HG03108 (cell line): ENCODE measurements at regions not wholly inside any gene's neighbourhood (a gene's known extent, or its start where the extent isn't known, plus 50 kb on each side); places are given as distances from the start of the nearest gene placed in this dataset.
A peak's percentile ranks its signal among the peaks of the same experiment; 100 is the strongest.
"Not testable (repeated sequence)": the region's sequence is repeated elsewhere in the genome, so short reads cannot be mapped to it uniquely, and the experiment has no call there.

Source experiments
- ATAC-seq: cut with Tn5 transposase; IDR thresholded peaks from one replicate; pipeline ENCODE4 v1.9.1; 2021; ENCODE audit warnings: moderate library complexity; ENCODE audit not compliant: unreplicated experiment

DNA sequence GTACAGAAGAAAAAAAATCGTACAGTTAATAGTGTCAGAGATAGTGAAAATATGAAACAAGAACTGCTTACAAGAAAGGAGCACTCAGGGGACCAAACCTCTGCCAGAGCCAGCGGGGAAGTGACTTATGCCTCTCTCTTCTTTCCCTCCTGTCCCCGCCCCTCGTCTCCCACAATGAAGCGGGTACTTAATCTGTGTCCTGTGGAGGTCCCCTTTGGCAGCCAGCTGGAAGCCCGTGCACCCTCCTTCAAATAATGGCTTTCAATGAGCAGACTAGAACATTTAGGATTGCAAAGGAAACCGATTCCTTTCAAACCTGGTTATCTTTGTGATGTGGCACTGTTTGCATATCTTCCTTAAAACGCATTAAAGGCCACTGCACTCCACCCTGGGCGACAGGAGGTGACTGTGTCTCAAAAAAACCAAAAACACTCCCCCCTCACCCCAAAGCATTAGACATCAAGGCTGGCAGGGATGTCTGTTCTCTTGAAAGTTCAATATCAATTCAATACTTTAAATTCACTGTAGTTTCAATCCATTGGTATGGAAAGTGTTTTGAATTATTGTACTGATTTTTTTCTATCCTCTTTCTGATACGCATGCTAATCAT, 51.7 kb downstream of the PPIAL4C start:
- not testable (repeated sequence) for ATAC-seq

DNA sequence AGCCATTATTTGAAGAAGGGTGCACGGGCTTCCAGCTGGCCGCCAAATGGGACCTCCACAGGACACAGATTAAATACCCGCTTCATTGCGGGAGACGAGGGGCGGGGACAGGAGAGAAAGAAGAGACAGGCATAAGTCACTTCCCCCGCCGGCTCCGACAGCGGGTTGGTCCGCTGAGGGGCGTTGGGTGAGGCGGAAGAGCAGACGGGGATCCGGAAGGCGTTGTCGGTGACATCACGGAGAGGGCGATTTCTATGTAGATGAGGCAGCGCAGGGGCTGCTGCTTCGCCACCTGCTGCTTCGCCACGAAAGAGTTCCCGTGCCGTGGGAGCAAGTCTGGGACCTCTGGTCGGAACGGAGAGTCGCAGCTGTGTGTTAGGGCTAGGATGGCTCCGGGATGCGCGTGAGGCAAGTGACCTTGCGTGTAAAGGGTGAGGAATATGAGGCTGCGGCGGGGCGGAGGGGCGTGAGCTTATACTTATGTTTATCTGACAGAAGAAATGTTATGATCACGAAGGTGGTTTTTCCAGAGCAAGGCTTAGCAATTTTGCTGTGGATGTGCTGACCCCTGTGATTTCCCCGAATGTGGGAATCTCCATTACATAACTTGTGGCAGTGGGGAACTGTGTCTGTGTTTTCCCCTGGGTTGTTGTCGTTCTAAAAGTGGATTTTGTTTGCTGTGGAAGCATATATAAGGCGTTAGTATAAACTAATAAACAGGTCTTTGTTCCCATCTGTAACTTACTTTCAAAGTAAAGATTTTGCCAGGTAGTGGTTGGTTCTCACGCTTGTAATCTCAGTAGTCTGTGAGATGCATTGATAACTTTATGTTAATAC, 52.9 kb downstream of the PPIAL4C start:
- peak; percentile 84 for ATAC-seq

DNA sequence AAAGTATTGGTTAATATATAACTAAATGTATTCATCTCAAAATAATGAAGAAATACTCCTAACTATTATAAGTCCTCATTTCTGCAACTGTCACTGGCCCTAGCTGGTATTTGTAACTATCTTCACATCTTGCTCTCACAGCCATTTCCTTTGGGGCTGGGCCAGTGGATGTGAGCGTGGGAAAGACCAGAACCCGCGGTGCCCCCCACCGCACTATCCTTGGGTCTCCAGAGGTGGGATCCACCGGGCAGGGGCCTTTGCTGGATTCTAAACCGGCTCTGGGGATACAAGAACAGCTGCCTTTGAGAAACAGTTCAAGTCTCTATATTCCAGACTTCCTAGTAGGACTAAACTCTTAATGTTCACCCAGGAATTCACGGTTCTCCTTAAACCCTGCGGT, 54.8 kb downstream of the PPIAL4C start:
- not testable (repeated sequence) for ATAC-seq

DNA sequence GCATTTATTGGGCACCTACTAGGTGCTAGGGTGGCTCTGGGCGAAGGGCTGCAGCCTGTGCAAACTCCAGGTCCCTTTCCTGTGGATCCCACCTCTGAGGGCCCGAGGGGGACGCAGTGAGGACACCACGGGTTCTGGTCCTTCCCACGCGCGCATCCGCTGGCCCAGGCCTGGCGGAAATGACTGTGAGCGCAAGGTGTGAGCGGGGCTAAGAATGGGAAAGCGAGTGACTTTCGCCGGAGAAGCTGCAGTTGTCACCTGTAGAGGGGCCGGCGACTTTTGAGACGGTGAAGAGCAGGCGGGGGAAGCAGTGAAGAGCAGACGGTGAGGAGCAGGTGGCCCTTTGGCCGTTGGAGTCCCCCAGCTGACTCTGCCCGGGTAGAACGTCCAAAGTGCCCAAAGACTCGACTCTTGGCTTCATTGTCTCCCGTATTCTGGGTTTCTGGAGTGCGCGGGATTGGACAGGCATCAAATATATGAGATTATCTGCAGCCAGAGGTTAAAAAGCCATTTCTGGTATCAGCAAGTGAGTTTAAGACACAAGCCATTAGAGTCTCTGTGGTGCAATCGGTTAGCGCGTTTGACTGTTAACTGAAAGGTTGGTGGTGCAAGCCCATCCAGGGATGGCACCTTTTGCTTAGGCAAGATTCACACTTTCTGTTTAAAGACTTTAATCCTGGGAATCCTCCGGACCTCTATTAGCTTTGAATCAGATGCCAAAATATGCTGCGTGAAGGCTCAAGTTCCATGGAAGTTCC, 55.4 kb downstream of the PPIAL4C start:
- ATAC-seq = not testable (repeated sequence)

DNA sequence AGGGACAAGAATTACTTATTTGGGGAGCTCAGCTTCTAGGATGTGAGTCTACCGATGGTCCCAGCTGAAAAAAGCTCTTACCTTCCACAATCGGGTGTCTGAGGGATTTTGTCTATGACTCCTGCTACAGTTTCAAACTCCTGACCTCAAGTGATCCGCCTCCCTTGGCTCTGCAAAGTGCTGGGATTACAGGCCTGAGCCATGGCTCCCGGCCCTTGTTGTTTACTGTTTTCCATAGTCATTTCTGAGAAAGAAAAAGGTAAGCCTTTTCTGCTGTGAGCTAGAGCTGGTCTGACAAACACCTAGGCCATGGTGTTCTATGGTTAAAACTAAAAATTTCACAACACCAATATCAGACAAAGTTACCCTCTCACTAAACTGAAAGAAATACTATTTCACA, 57.5 kb downstream of the PPIAL4C start:
- ATAC-seq = not testable (repeated sequence)

DNA sequence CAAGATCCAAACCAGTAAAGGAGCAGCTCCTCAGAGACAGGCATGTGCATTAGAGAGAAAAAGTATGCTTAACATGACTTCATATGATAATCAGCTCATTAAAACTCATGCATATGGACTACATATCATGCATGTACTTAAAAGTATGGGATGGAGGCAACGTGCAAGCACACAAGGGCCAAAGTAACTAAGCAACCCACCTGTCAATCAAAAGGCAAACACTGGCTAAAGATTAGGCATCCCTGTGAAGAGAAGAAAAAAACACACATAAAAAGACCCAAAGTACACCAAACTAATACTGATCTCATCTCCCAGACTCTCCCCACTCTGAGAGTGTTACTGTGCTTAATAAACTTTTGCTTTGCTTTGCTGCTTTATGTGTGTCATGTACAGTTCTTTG, 61.2 kb downstream of the PPIAL4C start:
- not testable (repeated sequence) for ATAC-seq

DNA sequence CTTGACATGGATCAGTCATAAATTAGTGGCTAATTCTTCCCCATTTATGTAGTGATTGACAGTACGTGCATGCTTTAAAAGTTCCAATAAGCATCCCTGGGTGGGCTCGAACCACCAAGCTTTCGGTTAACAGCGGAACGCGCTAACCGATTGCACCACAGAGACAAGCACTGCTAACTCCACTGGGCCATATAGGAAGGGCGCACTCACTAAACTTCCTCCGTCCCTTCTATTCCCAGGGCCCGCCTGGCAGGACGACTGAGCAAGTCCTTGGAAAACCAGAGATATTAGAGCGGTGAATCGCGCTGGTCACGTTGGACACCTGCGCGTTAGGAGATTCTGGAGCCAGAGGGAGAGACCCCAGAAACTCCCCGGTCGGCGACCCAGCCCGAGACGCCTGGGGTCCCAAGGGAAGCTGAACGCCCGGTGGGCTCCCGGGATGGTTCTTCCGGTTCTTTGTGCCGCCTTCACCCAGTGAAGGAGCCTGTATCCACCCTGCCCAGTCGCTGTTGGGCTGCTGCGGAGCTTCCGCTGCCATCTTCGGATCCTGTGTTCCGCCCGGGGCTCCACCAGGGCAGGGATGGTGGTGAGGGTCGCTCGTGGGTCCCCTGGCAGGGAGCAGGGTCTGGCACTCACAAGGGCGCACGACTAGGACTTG, 62.8 kb downstream of the PPIAL4C start:
- ATAC-seq = not testable (repeated sequence)

DNA sequence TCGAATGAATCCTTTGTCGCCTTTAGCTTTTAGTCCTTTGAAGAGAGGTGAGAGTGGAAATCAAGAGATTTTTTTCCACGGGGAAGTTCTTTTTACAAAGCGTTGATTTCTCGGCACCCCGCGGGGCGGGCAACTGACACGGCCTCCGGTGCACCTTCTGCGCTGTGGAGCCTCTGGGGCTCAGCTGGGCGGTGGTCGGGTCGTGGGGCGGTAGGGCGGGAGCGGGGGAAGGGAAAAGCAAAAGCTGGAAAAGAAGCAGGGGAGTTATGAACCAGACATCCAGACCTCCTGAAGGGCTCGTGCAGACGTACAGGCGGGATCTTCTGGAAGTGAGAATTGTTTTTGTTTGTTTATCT, 63.3 kb downstream of the PPIAL4C start:
- not testable (repeated sequence) for ATAC-seq

DNA sequence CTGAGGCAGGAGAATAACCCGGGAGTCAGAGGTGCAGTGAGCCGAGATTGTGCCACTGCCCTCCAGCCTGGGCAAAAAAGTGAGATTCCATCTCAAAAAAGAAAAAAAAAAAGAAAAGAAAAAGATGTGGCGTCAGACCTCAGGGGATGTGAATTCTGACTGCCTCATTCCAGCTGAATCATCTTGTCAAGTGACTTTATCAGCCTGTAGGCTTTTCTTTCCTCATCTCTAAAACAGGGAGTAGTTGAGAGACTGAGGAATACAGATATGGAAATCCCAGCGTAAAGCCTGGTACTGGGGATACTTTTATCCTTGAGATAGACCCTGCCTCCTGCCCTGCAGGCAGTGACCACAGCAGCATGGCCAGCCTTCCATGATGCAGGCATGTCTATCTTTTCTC, 74.1 kb downstream of the PPIAL4C start:
- ATAC-seq = not testable (repeated sequence)

DNA sequence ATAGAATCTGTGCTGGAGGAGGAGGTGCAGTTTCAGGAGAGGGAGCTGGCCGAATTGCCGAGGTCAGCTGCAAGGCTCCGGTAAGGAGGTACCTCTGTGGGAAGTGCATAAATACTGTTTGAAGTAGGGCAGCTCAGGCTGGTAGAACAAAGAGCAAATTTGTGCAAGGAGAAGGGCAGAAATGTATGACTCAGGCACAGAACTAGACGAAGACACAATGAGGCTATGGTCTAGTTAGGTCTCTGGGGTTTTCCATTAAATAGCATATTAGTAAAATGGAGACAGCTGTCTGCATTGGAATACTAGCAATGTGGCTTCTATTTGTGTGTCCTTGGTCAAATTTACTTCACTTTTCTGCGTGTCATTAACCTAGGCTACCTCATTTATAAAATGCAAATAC, 74.5 kb downstream of the PPIAL4C start:
- ATAC-seq = not testable (repeated sequence)

DNA sequence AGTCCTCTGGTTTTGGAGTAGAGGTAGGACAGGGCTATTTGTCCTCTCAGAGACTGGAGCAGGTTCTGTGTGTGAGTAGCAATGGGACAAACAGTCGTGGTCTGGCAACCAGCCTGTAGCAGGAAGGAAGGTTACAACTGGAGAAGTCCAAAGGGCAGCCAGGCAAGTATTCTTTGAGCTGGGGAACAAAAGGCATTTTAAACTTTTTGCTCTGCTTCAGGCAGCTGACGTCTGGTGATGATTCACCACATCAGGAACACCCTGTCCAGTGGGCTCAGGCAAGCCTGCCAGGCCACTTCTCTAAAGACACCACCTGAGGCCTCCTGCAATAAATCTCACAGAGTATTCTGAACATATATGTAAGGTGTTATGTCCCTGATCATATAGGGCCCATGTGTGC, 81.0 kb downstream of the PPIAL4C start:
- not testable (repeated sequence) for ATAC-seq

DNA sequence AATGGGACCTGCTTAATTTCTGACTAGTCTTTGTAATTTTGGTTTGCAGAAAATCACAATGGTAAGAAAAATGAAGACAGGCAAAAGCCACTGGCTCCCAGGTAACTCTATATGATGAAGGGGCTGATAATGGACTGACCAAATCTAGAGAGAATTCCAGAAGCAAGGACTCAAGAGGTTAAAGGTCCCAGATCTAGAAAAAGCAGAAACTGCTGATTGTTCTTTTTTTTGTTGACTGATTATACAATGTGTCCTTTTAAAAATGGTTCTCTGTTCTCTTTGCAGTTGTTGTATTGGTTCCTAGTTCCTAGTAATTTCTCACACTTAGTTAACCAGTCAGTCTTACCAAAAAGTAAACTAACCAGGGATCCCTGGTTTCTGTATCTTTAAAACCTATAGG, 81.4 kb downstream of the PPIAL4C start:
- not testable (repeated sequence) for ATAC-seq

DNA sequence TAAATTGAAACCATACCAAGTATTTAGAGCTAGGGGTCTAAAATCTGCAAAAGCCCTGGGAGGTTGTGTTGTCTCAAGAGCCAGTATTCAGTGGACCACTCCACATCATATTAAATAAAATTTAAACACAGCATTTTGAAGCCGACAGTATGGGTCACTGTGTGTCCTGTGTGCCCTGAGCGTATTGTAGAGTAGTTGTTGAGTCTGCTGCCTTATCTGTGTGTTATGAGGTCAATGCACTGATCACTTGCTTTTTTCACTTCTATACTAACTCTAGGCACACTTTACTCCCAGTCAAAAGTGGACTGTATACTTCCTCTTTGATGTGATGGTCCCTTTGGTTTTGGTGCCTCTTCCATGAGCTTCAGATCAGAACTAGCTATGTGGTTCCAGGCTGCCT, 81.9 kb downstream of the PPIAL4C start:
- not testable (repeated sequence) for ATAC-seq

DNA sequence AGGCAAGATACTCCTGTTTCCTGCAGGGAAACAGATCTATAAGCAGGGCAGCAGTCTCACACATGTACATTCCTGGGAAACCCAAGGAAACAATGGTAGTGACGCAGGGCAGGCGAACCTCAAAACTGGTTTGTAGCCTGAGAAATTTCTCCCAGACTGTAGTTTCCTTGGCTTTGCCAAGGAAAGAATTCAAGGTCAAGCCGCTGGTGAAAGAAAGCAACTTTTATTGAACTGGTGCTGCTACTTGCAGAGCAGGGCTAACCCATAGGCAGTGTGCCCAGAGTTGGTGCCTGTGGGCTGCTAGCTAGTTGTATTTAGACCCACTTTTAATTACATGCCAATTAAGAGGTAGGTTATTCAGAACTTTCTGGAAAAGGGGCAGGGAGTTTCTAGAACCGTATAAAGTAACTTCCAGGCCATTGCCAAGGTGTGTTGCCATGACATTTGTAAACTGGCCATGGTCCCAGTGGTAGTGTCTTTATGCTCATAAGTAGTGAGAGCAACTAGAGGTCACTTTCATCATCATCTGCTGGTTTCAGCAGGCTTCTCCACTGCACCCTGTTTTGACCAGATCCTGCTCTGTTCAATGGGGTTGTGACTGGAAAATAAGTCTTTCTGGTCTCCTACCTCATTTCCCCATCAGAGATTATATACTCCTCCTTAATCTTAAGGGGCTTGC, 89.7 kb downstream of the PPIAL4C start:
- ATAC-seq = not testable (repeated sequence)

DNA sequence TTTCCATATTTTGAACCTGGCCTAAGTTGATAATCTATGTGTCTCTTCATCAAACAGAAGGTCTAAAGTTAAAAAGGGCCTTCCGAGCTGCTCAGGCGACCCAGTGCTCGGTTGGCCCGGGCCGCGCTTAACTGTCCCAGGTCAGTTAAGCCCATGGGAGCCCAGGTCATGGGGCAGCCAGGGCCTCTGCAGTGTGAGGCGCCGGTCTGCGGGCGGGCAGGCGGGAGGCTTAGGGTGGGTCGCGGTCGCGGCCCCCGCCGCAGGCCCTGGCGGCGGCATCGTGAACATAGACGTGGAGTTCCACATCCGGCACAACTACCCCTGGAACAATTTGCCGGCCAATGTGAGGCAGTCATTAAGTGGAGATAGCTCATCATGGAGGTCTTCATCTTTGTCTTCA, 91.3 kb downstream of the PPIAL4C start:
- not testable (repeated sequence) for ATAC-seq

DNA sequence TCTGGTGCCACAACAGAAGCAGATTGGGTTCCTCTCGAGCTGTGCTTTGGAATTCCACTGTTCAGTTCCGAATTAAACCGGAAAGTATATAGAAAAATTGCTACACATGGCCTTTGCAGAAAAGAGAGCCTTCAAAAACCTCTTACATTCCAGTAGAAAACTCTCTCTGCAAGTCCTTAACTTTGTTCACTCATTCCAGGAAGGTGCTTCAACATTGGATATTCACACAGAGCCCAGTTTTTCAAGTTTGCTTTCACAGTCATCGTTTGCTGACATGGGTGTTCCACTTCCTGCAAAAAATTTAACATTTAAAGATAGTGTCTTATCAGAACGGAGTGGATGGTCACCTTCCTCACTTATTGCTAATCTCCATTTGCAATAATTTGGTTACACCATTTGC, 93.7 kb downstream of the PPIAL4C start:
- not testable (repeated sequence) for ATAC-seq

DNA sequence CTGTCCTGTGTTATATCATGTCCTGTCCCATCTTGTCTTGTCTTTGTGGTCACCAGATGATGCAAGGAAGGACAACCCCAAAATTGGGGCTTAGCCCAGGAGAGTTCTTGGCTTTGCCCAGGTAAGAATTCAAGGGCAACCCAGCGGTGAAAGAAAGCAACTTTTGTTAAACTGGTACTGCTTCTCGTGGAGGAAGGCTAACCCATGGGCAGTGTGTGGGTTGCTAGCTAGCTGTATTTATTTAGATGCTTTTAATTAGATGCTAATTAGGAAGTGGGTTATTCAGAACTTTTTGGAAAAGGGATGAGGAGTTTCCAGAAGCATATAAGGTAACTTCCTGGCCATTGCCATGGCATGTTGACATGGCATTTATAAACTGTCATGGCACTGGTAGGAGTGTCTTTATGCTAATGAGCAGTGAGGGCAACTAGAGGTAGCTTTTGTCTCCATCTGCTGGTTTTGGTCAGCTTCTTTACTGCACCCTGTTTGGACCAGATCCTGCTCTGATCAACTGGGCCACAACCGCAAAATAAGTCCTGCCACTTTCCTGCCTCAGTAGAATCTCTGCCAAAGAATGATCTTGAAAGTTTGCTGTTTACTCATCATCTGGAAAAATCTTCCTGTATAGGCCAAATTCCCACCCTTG, 95.8 kb upstream of the FCGR1A start:
- peak; percentile 63 for ATAC-seq

DNA sequence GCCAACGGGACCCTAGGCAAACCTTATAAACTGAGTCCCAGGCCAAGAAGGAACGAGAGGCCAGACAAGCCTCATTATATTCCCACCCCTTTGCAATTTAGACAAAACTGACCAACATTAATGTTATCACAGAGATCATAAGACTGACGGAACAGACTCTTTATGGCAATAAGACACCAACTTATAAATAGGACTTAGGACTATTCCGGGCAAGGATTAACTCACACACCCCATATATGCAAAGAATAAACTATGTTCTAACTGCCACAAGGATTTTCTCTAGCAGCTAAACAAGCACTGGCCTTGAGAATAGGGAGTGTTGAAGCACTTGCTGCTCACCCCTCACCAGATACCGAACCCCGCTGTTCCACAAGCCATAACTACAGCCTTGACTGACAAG, 91.1 kb upstream of the FCGR1A start:
- ATAC-seq = not testable (repeated sequence)

DNA sequence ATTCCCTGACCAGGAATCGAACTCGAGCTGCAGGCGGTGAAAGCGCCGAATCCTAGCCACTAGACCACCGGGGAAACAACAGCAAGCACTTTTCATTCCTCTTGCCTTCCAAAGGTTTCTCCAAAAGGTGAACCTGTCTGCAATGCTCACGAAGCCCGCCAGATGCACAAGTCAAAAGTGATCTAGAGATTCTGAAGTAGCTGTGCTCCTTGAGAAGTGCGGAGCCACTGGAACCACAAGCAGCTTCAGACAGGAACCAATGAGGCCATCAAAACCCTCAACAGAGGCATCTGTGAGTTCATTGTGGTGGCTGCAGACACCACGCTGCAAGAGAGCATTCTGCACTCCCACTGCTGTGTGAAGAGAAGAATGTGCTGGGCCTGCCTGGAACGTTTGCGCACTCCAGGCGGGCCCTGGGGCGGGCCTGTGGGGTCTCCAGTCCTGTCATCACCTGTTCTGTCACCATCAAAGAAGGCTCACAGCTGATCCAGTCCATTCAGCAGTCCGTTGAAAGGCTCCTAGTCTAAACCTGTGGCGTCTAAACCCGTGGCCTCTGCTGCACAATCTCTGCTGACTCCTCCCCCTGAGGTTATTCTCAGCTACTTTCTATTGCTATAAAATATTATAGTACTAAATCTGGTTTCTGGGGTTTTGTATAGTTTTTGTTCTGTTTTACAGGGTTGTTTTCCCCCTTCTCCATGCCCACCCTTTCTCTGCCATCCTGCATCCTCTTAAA, 89.5 kb upstream of the FCGR1A start:
- not testable (repeated sequence) for ATAC-seq
